ENCODE measurements at regions not wholly inside any gene's neighbourhood (a gene's known extent, or its start where the extent isn't known, plus 50 kb on each side); places are given as distances from the start of the nearest gene placed in this dataset.
"Not testable (repeated sequence)": the region's sequence is repeated elsewhere in the genome, so short reads cannot be mapped to it uniquely, and the experiment has no call there.

- no peak for DNase-seq (ENCODE audit: extremely low spot score)
- H3K36me3 ChIP-seq = no peaks in the 10 kb centered on the region
- H3K4me1 ChIP-seq = no peaks in the 10 kb centered on the region
- H3K27ac ChIP-seq (replicated peaks in 1 of 4) = no peak overlapping the region
- TF ChIP-seq POLR2A (IDR thresholded peaks at IDR 0.05; ENCODE audit: low read depth) = no peak
- no peak for TF ChIP-seq EP300 (IDR thresholded peaks at IDR 0.05)
- TF ChIP-seq POLR2AphosphoS5 (IDR thresholded peaks at IDR 0.05) = no peak
- no peak for TF ChIP-seq CTCF (IDR thresholded peaks at IDR 0.05)
- H3K4me3 ChIP-seq = no peak overlapping the region
- WGBS = 72% methylated on average over 1 of the region's 1 CpG
- no peaks in the 10 kb centered on the region for H3K27me3 ChIP-seq
- intact Hi-C loops (cut with DNase I) = no loop called here
- H3K9me3 ChIP-seq = peaks cover 0 to 13% (median 3%) of the 10 kb centered on the region in 4 donors
Measured at GRCh38 chr10:85477979-85478378, 888.6 kb downstream of the GRID1 start.

GRCh38 chr10:85490431-85490830 is 876.2 kb downstream of the GRID1 start:
- no peaks in the 10 kb centered on the region for H3K36me3 ChIP-seq
- intact Hi-C loops (cut with DNase I) = no loop called here
- TF ChIP-seq POLR2AphosphoS5 (IDR thresholded peaks at IDR 0.05) (no peak), EP300 (IDR thresholded peaks at IDR 0.05) (no peak), POLR2A (IDR thresholded peaks at IDR 0.05; ENCODE audit: low read depth) (no peak), CTCF (IDR thresholded peaks at IDR 0.05) (no peak)
- H3K27me3 ChIP-seq = no peaks in the 10 kb centered on the region
- no peak overlapping the region for H3K27ac ChIP-seq (replicated peaks in 1 of 4)
- no peak overlapping the region for H3K4me3 ChIP-seq
- no peaks in the 10 kb centered on the region for H3K4me1 ChIP-seq
- no peaks in the 10 kb centered on the region for H3K9me3 ChIP-seq
- DNase-seq (ENCODE audit: extremely low spot score) = no peak

- intact Hi-C loops (cut with DNase I) = no loop called here
- Histone ChIP-seq H3K27me3 (no peaks in the 10 kb centered on the region), H3K27ac (replicated peaks in 1 of 4) (no peak overlapping the region), H3K4me1 (no peaks in the 10 kb centered on the region), H3K4me3 (no peak overlapping the region), H3K36me3 (no peaks in the 10 kb centered on the region), H3K9me3 (no peaks in the 10 kb centered on the region)
- TF ChIP-seq POLR2AphosphoS5 (IDR thresholded peaks at IDR 0.05) (no peak), EP300 (IDR thresholded peaks at IDR 0.05) (no peak), CTCF (IDR thresholded peaks at IDR 0.05) (no peak), POLR2A (IDR thresholded peaks at IDR 0.05; ENCODE audit: low read depth) (no peak)
- 54% methylated on average over 5 of the region's 5 CpGs for WGBS
- no peak for DNase-seq (ENCODE audit: extremely low spot score)
Measured at GRCh38 chr10:85491652-85492051, 874.9 kb downstream of the GRID1 start.

- Histone ChIP-seq H3K4me3 (no peak overlapping the region), H3K27ac (replicated peaks in 1 of 4) (no peak overlapping the region), H3K4me1 (no peaks in the 10 kb centered on the region), H3K9me3 (no peaks in the 10 kb centered on the region), H3K36me3 (no peaks in the 10 kb centered on the region), H3K27me3 (no peaks in the 10 kb centered on the region)
- no peak for DNase-seq (ENCODE audit: extremely low spot score)
- TF ChIP-seq EP300 (IDR thresholded peaks at IDR 0.05) (no peak), CTCF (IDR thresholded peaks at IDR 0.05) (no peak), POLR2AphosphoS5 (IDR thresholded peaks at IDR 0.05) (no peak), POLR2A (IDR thresholded peaks at IDR 0.05; ENCODE audit: low read depth) (no peak)
- 16% methylated on average over 3 of the region's 3 CpGs for WGBS
- intact Hi-C loops (cut with DNase I) = no loop called here
Measured at GRCh38 chr10:85492684-85493083, 873.9 kb downstream of the GRID1 start.

- WGBS = 40% methylated on average over 3 of the region's 3 CpGs
Measured at GRCh38 chr10:85493703-85494102, 872.9 kb downstream of the GRID1 start.

GRCh38 chr10:85504641-85505040 is 862.0 kb downstream of the GRID1 start:
- H3K36me3 ChIP-seq; H3K4me3 ChIP-seq; H3K27me3 ChIP-seq; DNase-seq (ENCODE audit: extremely low spot score); intact Hi-C loops (cut with DNase I); H3K27ac ChIP-seq (replicated peaks in 1 of 4); H3K4me1 ChIP-seq: not testable (repeated sequence)
- 81% methylated on average over 5 of the region's 10 CpGs for WGBS
- H3K9me3 ChIP-seq = peaks cover 0 to 13% (median 8%) of the 10 kb centered on the region in 4 donors

More at GRCh38 chr10:85493703-85494102, 872.9 kb downstream of the GRID1 start:
- Histone ChIP-seq H3K4me3 (no peak overlapping the region), H3K9me3 (no peaks in the 10 kb centered on the region), H3K4me1 (no peaks in the 10 kb centered on the region), H3K27ac (replicated peaks in 1 of 4) (no peak overlapping the region), H3K27me3 (no peaks in the 10 kb centered on the region), H3K36me3 (no peaks in the 10 kb centered on the region)
- intact Hi-C loops (cut with DNase I) = no loop called here
- TF ChIP-seq EP300 (IDR thresholded peaks at IDR 0.05) (no peak), POLR2A (IDR thresholded peaks at IDR 0.05; ENCODE audit: low read depth) (no peak), POLR2AphosphoS5 (IDR thresholded peaks at IDR 0.05) (no peak), CTCF (IDR thresholded peaks at IDR 0.05) (no peak)
- DNase-seq (ENCODE audit: extremely low spot score) = no peak
